Thoracic aorta (tissue), 2 donors: ENCODE measurements at regions not wholly inside any gene's neighbourhood (a gene's known extent, or its start where the extent isn't known, plus 50 kb on each side); places are given as distances from the start of the nearest gene placed in this dataset.
"Not testable (repeated sequence)": the region's sequence is repeated elsewhere in the genome, so short reads cannot be mapped to it uniquely, and the experiment has no call there.

Experiments used
- ATAC-seq: fragments of 150-250 bp; one replicate; pipeline ENCODE4 v1.8.0; 2017; ENCODE audit warnings: low read depth; ENCODE audit not compliant: insufficient number of reproducible peaks, low FRiP score
- DNase-seq: peaks from one replicate; pipeline ENCODE4 v3.0.0-alpha.2; 2020; ENCODE audit warnings: low spot score
- H3K27ac ChIP-seq, 2 donors: fragments of 200-600 bp; sonication (generic); 1 replicate in 1 of 2; 2 replicates in 1 of 2; pipeline ENCODE4 v1.5.1; 2016; ENCODE audit warnings: mild to moderate bottlenecking in 2 of 2, moderate library complexity in 2 of 2
- H3K27me3 ChIP-seq: fragments of 200-600 bp; sonication (generic); replicated peaks from 2 replicates; pipeline ENCODE4 v1.6.0; 2016; ENCODE audit warnings: mild to moderate bottlenecking; ENCODE audit not compliant: insufficient read depth
- H3K36me3 ChIP-seq: fragments of 200-600 bp; sonication (generic); one replicate; pipeline ENCODE4 v1.5.1; 2016
- H3K4me1 ChIP-seq, 2 donors: fragments of 200-600 bp; sonication (generic); 1 replicate in 1 of 2; 2 replicates in 1 of 2; pipeline versions ENCODE4 v1.5.1 to v1.6.0; 2016; ENCODE audit warnings: low read depth in 2 of 2, mild to moderate bottlenecking in 1 of 2; ENCODE audit not compliant: control insufficient read depth in 1 of 2
- H3K4me3 ChIP-seq: fragments of 200-600 bp; sonication (generic); 2 replicates; pipeline ENCODE4 v1.5.1; 2016; ENCODE audit warnings: mild to moderate bottlenecking
- H3K9me3 ChIP-seq: fragments of 200-600 bp; sonication (generic); 2 replicates; pipeline ENCODE4 v1.5.1; 2016

DNA sequence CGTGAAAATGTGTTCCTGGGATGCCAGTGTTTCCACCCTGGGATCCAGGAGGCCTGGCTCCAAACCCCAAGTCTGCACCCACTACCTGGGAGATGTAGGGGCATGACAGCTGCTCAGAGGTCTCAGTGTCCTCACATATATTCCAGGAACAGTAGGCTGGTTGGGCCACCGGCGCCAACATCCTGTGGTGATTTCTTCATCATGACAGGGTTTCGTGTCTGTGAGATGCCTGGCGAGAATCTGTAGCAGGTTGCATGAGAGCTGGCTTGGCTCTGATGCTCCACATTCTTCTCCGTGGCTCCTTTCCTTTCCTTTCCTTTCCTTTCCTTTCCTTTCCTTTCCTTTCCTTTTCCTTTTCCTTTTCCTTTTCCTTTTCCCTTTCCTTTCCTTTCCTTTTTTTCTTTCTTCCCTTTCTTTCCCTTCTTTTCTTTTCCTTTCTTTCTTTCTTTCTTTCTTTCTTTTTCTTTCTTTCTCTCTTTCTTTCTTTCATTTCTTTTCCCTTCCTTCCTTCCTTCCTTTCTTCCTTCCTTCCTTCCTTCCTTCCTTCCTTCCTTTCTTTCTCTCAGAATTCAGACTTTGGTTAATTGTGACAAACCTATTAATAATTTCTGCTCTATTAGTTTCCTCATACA, 87.6 kb upstream of the DPP6 start:
- H3K27ac ChIP-seq, ATAC-seq, H3K9me3 ChIP-seq: not testable (repeated sequence)

DNA sequence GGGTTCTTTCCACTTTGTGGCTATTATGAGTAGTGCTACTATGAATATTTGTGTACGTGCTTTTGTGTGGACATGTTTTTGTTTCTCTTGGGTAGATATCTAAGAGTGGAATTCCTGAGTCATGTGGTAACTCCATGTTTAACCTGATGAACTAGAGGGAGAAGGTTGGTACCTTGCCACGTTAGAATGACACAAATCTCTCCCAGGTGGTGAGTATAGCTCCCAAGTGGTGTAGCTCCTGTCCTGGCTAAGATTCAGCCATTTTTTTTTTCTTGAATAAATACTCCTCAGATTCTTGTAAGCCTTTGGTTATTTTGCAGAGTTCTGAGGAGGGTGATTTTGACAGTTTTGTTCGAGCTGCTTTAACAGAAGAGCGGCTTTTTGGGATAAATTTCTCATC, 83.2 kb upstream of the DPP6 start:
- DNase-seq, H3K36me3 ChIP-seq, H3K27me3 ChIP-seq, ATAC-seq, H3K27ac ChIP-seq, H3K9me3 ChIP-seq, H3K4me3 ChIP-seq, H3K4me1 ChIP-seq: not testable (repeated sequence)

More for the DNA sequence above, 87.6 kb upstream of the DPP6 start:
- H3K27me3 ChIP-seq, H3K4me1 ChIP-seq, DNase-seq, H3K36me3 ChIP-seq, H3K4me3 ChIP-seq: not testable (repeated sequence)

DNA sequence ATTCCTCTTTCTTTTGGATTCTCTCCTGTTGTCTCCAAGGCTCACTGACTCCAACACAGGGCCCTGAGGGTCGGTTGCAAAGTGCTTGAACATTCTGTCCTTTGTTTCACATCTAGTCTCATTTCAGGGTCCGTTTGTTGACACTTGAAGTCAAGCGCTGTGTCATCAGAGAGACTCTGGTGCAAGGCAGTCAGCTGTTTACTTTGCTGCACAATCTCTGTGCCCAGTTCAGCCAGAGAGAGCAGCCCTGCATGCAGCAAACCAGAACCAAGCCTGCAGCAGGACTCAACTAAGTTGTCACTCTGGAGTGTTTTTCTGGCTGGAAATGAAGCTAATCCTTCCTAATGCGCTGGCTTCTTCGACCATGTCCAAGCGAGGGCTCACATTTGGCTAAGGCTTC, 77.6 kb upstream of the DPP6 start:
- H3K27me3 ChIP-seq, ATAC-seq, H3K27ac ChIP-seq: not testable (repeated sequence)

DNA sequence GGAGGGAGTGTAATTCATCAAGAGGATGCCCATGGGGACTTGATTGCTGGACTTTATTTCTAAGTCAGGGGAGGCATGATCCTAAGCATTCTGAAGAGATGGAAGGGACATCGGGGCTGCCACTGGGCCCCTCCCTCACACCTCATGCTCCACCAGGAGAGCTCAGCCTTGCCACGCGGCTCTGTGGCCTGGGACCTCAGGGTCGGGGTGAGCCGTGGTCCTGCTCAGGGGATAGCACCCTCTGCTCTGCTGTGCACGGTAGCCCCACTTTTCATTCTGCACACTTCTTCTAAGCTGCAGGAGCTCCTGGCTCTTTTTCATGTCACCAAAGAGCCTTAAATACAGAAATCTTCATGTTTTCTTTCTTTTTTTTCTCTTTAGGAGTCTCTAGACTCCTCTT, 75.5 kb upstream of the DPP6 start:
- not testable (repeated sequence) for ATAC-seq, H3K36me3 ChIP-seq, H3K4me1 ChIP-seq, H3K27me3 ChIP-seq, H3K9me3 ChIP-seq, H3K4me3 ChIP-seq, H3K27ac ChIP-seq, DNase-seq

More for the DNA sequence above, 77.6 kb upstream of the DPP6 start:
- not testable (repeated sequence) for H3K4me3 ChIP-seq, H3K4me1 ChIP-seq, H3K36me3 ChIP-seq, H3K9me3 ChIP-seq, DNase-seq

DNA sequence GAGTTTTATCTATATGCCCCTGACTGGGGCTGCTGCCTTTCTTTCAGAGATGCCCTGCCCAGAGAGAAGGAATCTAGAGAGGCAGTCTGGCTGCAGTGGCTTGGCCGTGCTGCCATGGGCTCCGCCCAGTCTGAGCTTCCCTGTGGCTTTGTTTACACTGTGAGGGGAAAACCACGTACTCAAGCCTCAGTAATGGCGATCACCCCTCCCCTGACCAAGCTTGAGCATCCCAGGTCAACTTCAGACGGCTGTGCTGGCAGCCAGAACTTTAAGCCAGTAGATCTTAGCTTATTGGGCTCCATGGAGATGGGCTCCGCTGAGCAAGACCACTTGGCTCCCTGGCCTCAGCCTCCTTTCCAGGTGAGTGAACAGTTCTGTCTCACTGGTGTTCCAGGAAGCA, 69.0 kb upstream of the DPP6 start:
- ATAC-seq, H3K9me3 ChIP-seq, H3K36me3 ChIP-seq, H3K27me3 ChIP-seq, H3K4me3 ChIP-seq, H3K4me1 ChIP-seq, DNase-seq, H3K27ac ChIP-seq: not testable (repeated sequence)

DNA sequence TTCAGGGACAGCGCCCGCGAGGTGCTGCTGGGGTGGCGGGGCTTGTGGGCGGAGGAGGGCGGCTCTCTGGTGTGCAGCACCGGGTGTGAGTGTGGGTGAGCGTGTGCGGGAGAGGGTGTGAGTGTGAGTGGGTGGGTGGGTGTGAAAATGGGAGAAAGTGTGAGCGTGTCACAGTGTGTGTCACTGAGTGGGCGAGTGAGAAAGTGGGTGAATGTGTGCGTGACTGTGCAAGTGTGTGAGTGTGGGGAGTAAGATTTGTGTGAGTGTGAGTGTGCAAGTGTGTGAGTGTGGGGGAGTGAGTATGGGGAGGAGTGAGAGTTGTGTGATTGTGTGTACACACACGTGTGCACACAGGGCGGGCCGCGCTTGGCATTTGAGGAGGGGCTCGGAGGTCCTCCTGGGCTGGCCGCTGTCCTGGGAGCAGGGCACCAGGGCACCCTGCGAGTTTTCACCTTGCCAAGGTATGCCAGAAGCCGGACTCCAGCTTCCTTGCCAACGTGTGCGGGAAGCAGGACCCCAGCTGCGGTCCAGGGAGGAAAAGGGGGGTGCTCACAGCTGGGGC, 63.1 kb upstream of the DPP6 start:
- not testable (repeated sequence) for H3K4me3 ChIP-seq, H3K36me3 ChIP-seq, DNase-seq, H3K9me3 ChIP-seq, H3K27ac ChIP-seq, ATAC-seq, H3K27me3 ChIP-seq, H3K4me1 ChIP-seq

DNA sequence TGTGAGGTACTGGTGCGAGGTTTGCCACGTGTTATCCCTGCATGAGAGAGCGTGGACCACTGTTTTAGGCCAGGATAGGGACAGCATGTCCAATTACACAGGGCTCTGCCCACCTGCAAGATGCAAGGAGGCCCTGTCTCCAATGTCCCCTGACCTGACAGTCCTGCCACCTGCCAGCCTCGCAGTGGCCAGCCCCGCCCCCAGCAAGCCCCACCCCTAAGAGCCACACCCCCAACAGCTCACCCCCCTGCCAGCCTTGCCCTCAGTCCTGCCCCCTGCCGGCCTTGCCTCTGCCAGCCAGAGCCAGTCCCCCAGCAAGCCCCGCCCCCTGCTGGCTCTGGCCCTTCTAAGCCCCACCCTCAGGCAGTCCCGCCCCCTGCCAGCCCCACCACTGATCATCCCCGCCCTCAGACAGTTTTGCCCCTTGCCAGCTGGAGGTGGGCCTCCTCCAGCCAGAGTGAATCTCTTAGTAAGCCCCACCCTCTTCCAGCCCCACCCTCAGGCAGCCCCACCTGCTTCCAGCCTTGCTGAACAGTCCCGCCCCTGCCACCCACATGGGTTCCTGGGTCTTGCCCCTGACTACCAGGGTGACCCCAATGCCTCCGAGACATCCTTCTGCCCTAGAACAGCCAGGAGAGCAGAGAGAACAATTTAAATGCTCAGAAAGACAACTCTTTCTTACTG, 62.3 kb upstream of the DPP6 start:
- not testable (repeated sequence) for H3K4me3 ChIP-seq, H3K27me3 ChIP-seq, H3K27ac ChIP-seq, ATAC-seq, H3K9me3 ChIP-seq, H3K36me3 ChIP-seq, H3K4me1 ChIP-seq, DNase-seq

DNA sequence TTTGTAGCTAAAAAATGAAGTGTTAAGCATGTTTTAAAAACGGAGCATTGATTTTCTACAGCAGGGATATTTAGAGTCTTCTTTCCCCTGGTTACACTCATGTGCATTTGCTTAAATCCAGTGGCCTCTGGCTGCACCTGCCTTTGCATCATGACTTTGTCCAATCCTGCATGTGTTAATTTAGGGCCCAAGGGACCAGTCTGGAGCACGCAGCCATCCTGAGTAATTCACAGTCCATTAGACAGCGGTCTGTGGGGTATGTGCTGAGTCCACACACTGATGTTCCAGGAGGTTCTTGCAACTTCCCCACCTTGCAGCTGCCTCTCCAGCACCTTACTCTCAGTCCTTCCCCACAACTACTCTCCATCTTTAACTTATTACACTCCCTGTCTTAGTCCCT, 60.7 kb upstream of the DPP6 start:
- not testable (repeated sequence) for H3K36me3 ChIP-seq, H3K9me3 ChIP-seq, H3K4me3 ChIP-seq, DNase-seq, H3K4me1 ChIP-seq, ATAC-seq, H3K27me3 ChIP-seq, H3K27ac ChIP-seq

DNA sequence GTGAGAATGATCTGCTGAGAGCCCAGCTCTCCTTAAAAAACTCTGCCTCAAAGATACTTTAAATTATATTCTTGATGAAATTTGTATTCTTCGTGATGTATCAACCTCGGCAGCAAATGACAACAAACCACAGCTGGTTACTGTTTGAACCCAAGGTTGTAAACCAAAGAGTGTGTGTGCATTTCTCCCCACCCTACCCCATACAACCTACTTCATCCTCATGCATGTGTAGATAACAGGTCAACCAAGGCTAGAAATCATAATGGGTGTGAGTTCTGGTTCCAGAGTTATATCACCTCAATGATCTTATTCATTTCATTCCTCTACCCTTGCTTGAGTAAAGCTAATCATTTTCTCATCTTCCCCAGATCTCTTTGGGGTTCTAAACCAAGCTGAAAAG, 58.8 kb upstream of the DPP6 start:
- ATAC-seq, H3K27ac ChIP-seq, H3K4me3 ChIP-seq, H3K36me3 ChIP-seq, H3K4me1 ChIP-seq, H3K27me3 ChIP-seq, H3K9me3 ChIP-seq, DNase-seq: not testable (repeated sequence)

DNA sequence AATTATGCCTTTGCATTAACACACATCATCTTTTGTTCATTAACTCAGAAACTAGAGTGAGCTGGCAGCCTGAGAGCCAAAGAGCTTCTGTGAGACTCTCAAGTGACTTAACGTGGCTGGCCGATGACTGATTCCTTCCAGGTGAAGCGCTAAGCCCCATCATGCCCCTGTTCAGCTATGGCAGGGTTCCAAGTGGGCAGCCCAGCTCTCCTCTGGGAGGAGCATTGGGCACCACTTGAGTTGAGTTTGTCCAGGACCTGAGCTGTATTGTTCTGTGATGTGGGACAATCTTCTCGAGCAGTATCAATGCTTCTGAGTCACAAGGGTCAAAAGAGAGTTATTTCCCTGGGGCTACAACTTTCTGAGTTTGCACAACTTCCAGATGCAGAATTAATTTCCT, 53.3 kb upstream of the DPP6 start:
- not testable (repeated sequence) for H3K27me3 ChIP-seq, ATAC-seq, H3K4me3 ChIP-seq, H3K9me3 ChIP-seq, H3K36me3 ChIP-seq, H3K27ac ChIP-seq, DNase-seq, H3K4me1 ChIP-seq
